HCT116 (cell line): ENCODE measurements at regions not wholly inside any gene's neighbourhood (a gene's known extent, or its start where the extent isn't known, plus 50 kb on each side); places are given as distances from the start of the nearest gene placed in this dataset.

Source experiments
- ATAC-seq: fragments of 200-7000 bp; cut with Tn5 transposase; 2 replicates; pipeline ENCODE4 v1.9.1; 2020; ENCODE audit warnings: mild to moderate bottlenecking, moderate library complexity
- BruUV-seq: library from RNA; stranded (reverse); fragments of 400-500 nt; replicated peaks from 2 replicates; lab custom pipeline; 2021; lab: Mats Ljungman, UMichigan
- CTCF ChIA-PET: fragments of 300-600 bp; sonication (Branson Sonifier 250); formaldehyde crosslinking; loops from one replicate; lab custom pipeline; 2021; ENCODE audit warnings: antibody characterized with exemption; lab: Charles Lee
- POLR2A ChIA-PET: fragments of 300-600, 350-600 bp; sonication (Branson Sonifier 250); formaldehyde crosslinking; loops from one replicate; lab custom pipeline; 2021; ENCODE audit warnings: antibody characterized with exemption; lab: Charles Lee
- RAD21 ChIA-PET, 2 experiments: fragments of 300-600 bp; sonication (Branson Sonifier 250); formaldehyde crosslinking; loops; one replicate each; lab custom pipeline; 2023; ENCODE audit warnings: low total read pairs in 2 of 2; ENCODE audit not compliant: uncharacterized antibody in 2 of 2, unreplicated experiment in 2 of 2, low non-redundant PET in 1 of 2; lab: Charles Lee
- DNase-seq: peaks from one replicate; pipeline ENCODE4 v3.0.0-alpha.2; 2010; ENCODE audit warnings: low read depth, low spot score
- H2AFZ ChIP-seq: fragments of 200-600 bp; shearing (Covaris generic), sonication (generic); 2 replicates; pipeline ENCODE4 v1.6.1; 2017; ENCODE audit warnings: low read depth, mixed run types, mixed read lengths, antibody characterized with exemption, low read length; ENCODE audit not compliant: poor library complexity, severe bottlenecking
- H3K27ac ChIP-seq: 2 replicates; pipeline ENCODE4 v1.5.1; 2012; ENCODE audit warnings: low read depth, low read length
- H3K27me3 ChIP-seq: fragments of 200-600 bp; sonication (generic); 2 replicates; pipeline ENCODE4 v1.6.1; 2016; ENCODE audit warnings: mixed run types, low read length, mixed read lengths; ENCODE audit not compliant: insufficient read depth
- H3K36me3 ChIP-seq, 2 experiments: fragments of 200-500 bp in 1 of 2; fragments of 200-600 bp in 1 of 2; sonication (Bioruptor generic) in 1 of 2; sonication (generic) in 1 of 2; 2 replicates each; pipeline versions ENCODE4 v1.5.1 to v1.6.1; 2014 to 2016; ENCODE audit warnings: low read length in 2 of 2, inconsistent platforms in 1 of 2, mixed read lengths in 1 of 2, mixed run types in 1 of 2; ENCODE audit not compliant: insufficient read depth in 2 of 2, control insufficient read depth in 1 of 2
- H3K4me1 ChIP-seq, 2 experiments: fragments of 200-600 bp in 1 of 2; sonication (generic) in 1 of 2; 2 replicates each; pipeline versions ENCODE4 v1.5.1 to v1.6.1; 2012 to 2017; ENCODE audit warnings: low read length in 2 of 2, inconsistent platforms in 1 of 2, mild to moderate bottlenecking in 1 of 2, mixed read lengths in 1 of 2, mixed run types in 1 of 2, moderate library complexity in 1 of 2; ENCODE audit not compliant: insufficient read depth in 2 of 2, control insufficient read depth in 1 of 2
- H3K4me2 ChIP-seq: fragments of 200-600 bp; sonication (generic); 2 replicates; pipeline ENCODE4 v1.6.1; 2017; ENCODE audit warnings: mixed run types, low read length, mixed read lengths
- H3K4me3 ChIP-seq, 2 experiments: fragments of 200-600 bp in 1 of 2; sonication (generic) in 1 of 2; replicated peaks in 1 of 2; 2 replicates each; pipeline ENCODE4 v1.5.1; 2011 to 2016; ENCODE audit warnings: low read length in 2 of 2, control low read depth in 1 of 2, low read depth in 1 of 2, mild to moderate bottlenecking in 1 of 2, mixed read lengths in 1 of 2, mixed run types in 1 of 2
- H3K79me2 ChIP-seq: fragments of 200-600 bp; sonication (generic); 2 replicates; pipeline ENCODE4 v1.6.1; 2017; ENCODE audit warnings: mild to moderate bottlenecking, mixed run types, low read length, moderate library complexity, mixed read lengths; ENCODE audit not compliant: insufficient read depth
- H3K9ac ChIP-seq: fragments of 200-600 bp; sonication (generic); 2 replicates; pipeline ENCODE4 v1.6.1; 2016; ENCODE audit warnings: low read length, mixed read lengths
- H3K9me2 ChIP-seq: fragments of 200-600 bp; sonication (generic), shearing (Covaris generic); 2 replicates; pipeline ENCODE4 v1.6.1; 2017; ENCODE audit warnings: mixed run types, mild to moderate bottlenecking, moderate library complexity; ENCODE audit not compliant: insufficient read depth
- H3K9me3 ChIP-seq, 2 experiments: fragments of 200-500 bp in 1 of 2; fragments of 200-600 bp in 1 of 2; sonication (Bioruptor generic) in 1 of 2; sonication (generic) in 1 of 2; 2 replicates each; pipeline ENCODE4 v1.6.1; 2014 to 2017; ENCODE audit warnings: low read length in 2 of 2, mixed read lengths in 2 of 2, inconsistent platforms in 1 of 2, low read depth in 1 of 2, mild to moderate bottlenecking in 1 of 2, mixed run types in 1 of 2, moderate library complexity in 1 of 2; ENCODE audit not compliant: control insufficient read depth in 1 of 2, insufficient read depth in 1 of 2
- H4K20me1 ChIP-seq: fragments of 200-600 bp; sonication (generic), shearing (Covaris generic); 2 replicates; pipeline ENCODE4 v1.6.1; 2017; ENCODE audit warnings: mixed run types, mild to moderate bottlenecking, moderate library complexity; ENCODE audit not compliant: insufficient read depth
- CEBPB ChIP-seq: IDR thresholded peaks from 2 replicates; pipeline ENCODE4 v1.6.1; 2012; ENCODE audit warnings: low read depth
- EZH2 ChIP-seq: fragments of 200-600 bp; sonication (generic); IDR thresholded peaks from 2 replicates; pipeline ENCODE4 v1.6.1; 2017; ENCODE audit warnings: antibody characterized with exemption, mixed run types
- EZH2phosphoT487 ChIP-seq: fragments of 200-600 bp; IDR thresholded peaks from 2 replicates; pipeline ENCODE4 v1.6.1; 2018; ENCODE audit warnings: antibody characterized with exemption, borderline replicate concordance
- POLR2A ChIP-seq: IDR thresholded peaks from 2 replicates; pipeline ENCODE4 v1.7.0; 2011; ENCODE audit warnings: borderline replicate concordance; ENCODE audit not compliant: insufficient read depth, insufficient read length; ENCODE audit errors: extremely low read depth
- RAD21 ChIP-seq: IDR thresholded peaks from 2 replicates; pipeline ENCODE4 v1.6.1; 2012; ENCODE audit warnings: low read depth, mild to moderate bottlenecking
- REST ChIP-seq: IDR thresholded peaks from 2 replicates; pipeline ENCODE4 v1.6.1; 2012; ENCODE audit warnings: low read depth
- SIN3A ChIP-seq: IDR thresholded peaks from 2 replicates; pipeline ENCODE4 v1.6.1; 2012; ENCODE audit warnings: low read depth
- SP1 ChIP-seq: IDR thresholded peaks from 2 replicates; pipeline ENCODE4 v1.6.1; 2012; ENCODE audit warnings: low read depth
- SRF ChIP-seq: IDR thresholded peaks from 2 replicates; pipeline ENCODE4 v1.6.1; 2012; ENCODE audit warnings: low read depth
- TCF7L2 ChIP-seq: IDR thresholded peaks from 2 replicates; pipeline ENCODE4 v1.7.0; 2011; ENCODE audit warnings: borderline replicate concordance, inconsistent platforms; ENCODE audit not compliant: insufficient read depth, insufficient read length; ENCODE audit errors: extremely low read depth
- YY1 ChIP-seq: IDR thresholded peaks from 2 replicates; pipeline ENCODE4 v1.6.1; 2011; ENCODE audit warnings: low read length, low read depth, moderate library complexity, mild to moderate bottlenecking; ENCODE audit not compliant: insufficient replicate concordance; ENCODE audit errors: extremely low read depth
- ZNF274 ChIP-seq: fragments of 200-500 bp; sonication (Bioruptor generic); IDR thresholded peaks from 2 replicates; pipeline ENCODE4 v1.6.1; 2014; ENCODE audit warnings: mild to moderate bottlenecking, low read depth, low read length, inconsistent platforms
- intact Hi-C: fragments of 100-400 bp; cut with micrococcal nuclease; formaldehyde crosslinking; loops from 2 replicates; pipeline ENCODE4 v1.10.0; 2022
- TF ChIP-seq, protein P1 (sequence below): IDR thresholded peaks from 2 replicates; pipeline ENCODE4 v1.6.1; 2012
- TF ChIP-seq, protein P2 (sequence below), 3 experiments: fragments of 200-600 bp in 1 of 3; sonication (generic) in 1 of 3; IDR thresholded peaks in 2 of 3; conservative IDR thresholded peaks in 1 of 3; 2 replicates each; pipeline ENCODE4 v1.5.1; 2012 to 2017; ENCODE audit warnings: low read depth in 2 of 3, low read length in 2 of 3, antibody characterized with exemption in 1 of 3, borderline replicate concordance in 1 of 3, control low read depth in 1 of 3, mild to moderate bottlenecking in 1 of 3, mixed read lengths in 1 of 3, mixed run types in 1 of 3, moderate library complexity in 1 of 3; ENCODE audit not compliant: insufficient read depth in 1 of 3
- TF ChIP-seq, protein P3 (sequence below): IDR thresholded peaks from 2 replicates; pipeline ENCODE4 v1.6.1; 2012

GRCh38 chr10:16182688-16183087 lies 254.1 kb upstream of the PTER start:
- H3K36me3 ChIP-seq, result no peaks in the 10 kb centered on the region
- no peaks in the 10 kb centered on the region for H3K9me2 ChIP-seq
- DNase-seq, result no peak
- CTCF ChIA-PET, result no interaction called here
- RAD21 ChIA-PET, result no interaction called here
- peaks cover 31% of the 10 kb centered on the region for H3K27me3 ChIP-seq
- no peaks in the 10 kb centered on the region for H3K4me1 ChIP-seq
- no TSS peak for BruUV-seq
- TF ChIP-seq ZNF274 (no peak), SP1 (no peak)
- H3K79me2 ChIP-seq, result no peaks in the 10 kb centered on the region
- intact Hi-C loops, result no loop called here
- no peak overlapping the region for H3K27ac ChIP-seq
- ATAC-seq, result no peak
- no peak overlapping the region for H3K4me2 ChIP-seq
- POLR2A ChIA-PET, result no interaction called here
- no peaks in the 10 kb centered on the region for H4K20me1 ChIP-seq
- no peaks in the 10 kb centered on the region for H3K9me3 ChIP-seq
- no peak overlapping the region for H3K4me3 ChIP-seq
- H2AFZ ChIP-seq, result no peak overlapping the region
- no peak overlapping the region for H3K9ac ChIP-seq

DNA sequence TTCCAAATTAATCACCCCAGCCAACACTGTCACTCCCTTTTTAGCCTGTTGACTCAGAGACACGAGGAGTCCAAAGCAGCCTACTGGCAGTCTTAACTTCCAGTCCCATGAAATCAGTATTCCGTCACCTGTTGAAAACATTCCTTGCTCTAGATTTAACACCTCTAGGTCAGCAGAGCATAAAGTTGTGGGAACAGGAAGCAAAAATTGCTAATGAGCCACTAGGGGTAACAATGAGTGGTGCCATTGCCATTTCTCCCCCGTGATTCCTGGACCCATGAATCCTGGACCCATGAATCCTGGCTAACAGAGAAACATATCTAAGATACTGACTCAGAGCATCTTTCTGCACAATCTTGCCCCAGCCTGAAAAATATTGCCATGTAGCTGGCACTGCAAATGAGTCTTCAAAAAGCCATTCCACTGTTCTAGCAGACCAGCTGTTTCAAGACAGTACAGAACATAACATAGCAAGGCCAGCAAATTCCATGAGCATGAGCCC lies 252.7 kb upstream of the PTER start:
- no peak overlapping the region for H2AFZ ChIP-seq
- ATAC-seq (no peak), DNase-seq (no peak)
- no peak overlapping the region for H3K4me3 ChIP-seq
- no peaks in the 10 kb centered on the region for H3K79me2 ChIP-seq
- ChIA-PET CTCF (no interaction called here), POLR2A (no interaction called here), RAD21 (no interaction called here)
- peaks cover 27% of the 10 kb centered on the region for H3K27me3 ChIP-seq
- no peak overlapping the region for H3K27ac ChIP-seq
- intact Hi-C loops, result no loop called here
- H3K9me2 ChIP-seq, result no peaks in the 10 kb centered on the region
- H3K4me2 ChIP-seq, result no peak overlapping the region
- no peaks in the 10 kb centered on the region for H3K9me3 ChIP-seq
- BruUV-seq, result no TSS peak
- H4K20me1 ChIP-seq, result no peaks in the 10 kb centered on the region
- no peak overlapping the region for H3K9ac ChIP-seq
- no peaks in the 10 kb centered on the region for H3K4me1 ChIP-seq
- H3K36me3 ChIP-seq, result no peaks in the 10 kb centered on the region
- TF ChIP-seq POLR2A (no peak), YY1 (no peak), ZNF274 (no peak), SRF (no peak), SP1 (no peak), SIN3A (no peak), EZH2phosphoT487 (no peak), CEBPB (no peak), REST (no peak), RAD21 (no peak), EZH2 (no peak), TCF7L2 (no peak)
- TF ChIP-seq, protein P1, sequence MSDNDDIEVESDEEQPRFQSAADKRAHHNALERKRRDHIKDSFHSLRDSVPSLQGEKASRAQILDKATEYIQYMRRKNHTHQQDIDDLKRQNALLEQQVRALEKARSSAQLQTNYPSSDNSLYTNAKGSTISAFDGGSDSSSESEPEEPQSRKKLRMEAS, result no peak
- TF ChIP-seq, protein P2, sequence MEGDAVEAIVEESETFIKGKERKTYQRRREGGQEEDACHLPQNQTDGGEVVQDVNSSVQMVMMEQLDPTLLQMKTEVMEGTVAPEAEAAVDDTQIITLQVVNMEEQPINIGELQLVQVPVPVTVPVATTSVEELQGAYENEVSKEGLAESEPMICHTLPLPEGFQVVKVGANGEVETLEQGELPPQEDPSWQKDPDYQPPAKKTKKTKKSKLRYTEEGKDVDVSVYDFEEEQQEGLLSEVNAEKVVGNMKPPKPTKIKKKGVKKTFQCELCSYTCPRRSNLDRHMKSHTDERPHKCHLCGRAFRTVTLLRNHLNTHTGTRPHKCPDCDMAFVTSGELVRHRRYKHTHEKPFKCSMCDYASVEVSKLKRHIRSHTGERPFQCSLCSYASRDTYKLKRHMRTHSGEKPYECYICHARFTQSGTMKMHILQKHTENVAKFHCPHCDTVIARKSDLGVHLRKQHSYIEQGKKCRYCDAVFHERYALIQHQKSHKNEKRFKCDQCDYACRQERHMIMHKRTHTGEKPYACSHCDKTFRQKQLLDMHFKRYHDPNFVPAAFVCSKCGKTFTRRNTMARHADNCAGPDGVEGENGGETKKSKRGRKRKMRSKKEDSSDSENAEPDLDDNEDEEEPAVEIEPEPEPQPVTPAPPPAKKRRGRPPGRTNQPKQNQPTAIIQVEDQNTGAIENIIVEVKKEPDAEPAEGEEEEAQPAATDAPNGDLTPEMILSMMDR (IDR thresholded peaks at IDR 0.05 in 2 of 3, conservative IDR thresholded peaks at IDR 0.05 in 1 of 3; ENCODE audit: borderline replicate concordance in 1 of 3, insufficient read depth in 1 of 3, low read depth in 2 of 3, low read length in 2 of 3), result no peak
- TF ChIP-seq, protein P3, sequence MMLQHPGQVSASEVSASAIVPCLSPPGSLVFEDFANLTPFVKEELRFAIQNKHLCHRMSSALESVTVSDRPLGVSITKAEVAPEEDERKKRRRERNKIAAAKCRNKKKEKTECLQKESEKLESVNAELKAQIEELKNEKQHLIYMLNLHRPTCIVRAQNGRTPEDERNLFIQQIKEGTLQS, result no peak
